Right lobe of liver (tissue), 6 donors: ENCODE measurements at regions not wholly inside any gene's neighbourhood (a gene's known extent, or its start where the extent isn't known, plus 50 kb on each side); places are given as distances from the start of the nearest gene placed in this dataset.
"Not testable (repeated sequence)": the region's sequence is repeated elsewhere in the genome, so short reads cannot be mapped to it uniquely, and the experiment has no call there.

Experiments
- ATAC-seq, 4 donors: fragments of 200-7000 bp; cut with Tn5 transposase; one replicate each; pipeline ENCODE4 v1.9.1; 2020; ENCODE audit warnings: mild to moderate bottlenecking in 4 of 4, moderate library complexity in 4 of 4
- DNase-seq, 3 donors: peaks; one replicate each; pipeline ENCODE4 v3.0.0-alpha.2; 2020
- H3K27ac ChIP-seq, 3 donors: fragments of 200-600 bp; one replicate each; pipeline ENCODE4 v1.8.0; 2022
- H3K27me3 ChIP-seq, 2 donors: fragments of 200-600 bp; one replicate each; pipeline ENCODE4 v1.8.0; 2022
- H3K36me3 ChIP-seq, 4 donors: fragments of 200-600 bp; sonication (generic) in 1 of 4; one replicate each; pipeline versions ENCODE4 v1.5.1 to v1.8.0; 2017 to 2022; ENCODE audit warnings: control low read depth in 1 of 4
- H3K4me1 ChIP-seq, 4 donors: fragments of 200-600 bp; sonication (generic) in 1 of 4; one replicate each; pipeline versions ENCODE4 v1.5.1 to v1.8.0; 2017 to 2022; ENCODE audit warnings: control low read depth in 1 of 4
- H3K4me3 ChIP-seq, 3 donors: fragments of 200-600 bp; one replicate each; pipeline ENCODE4 v1.8.0; 2022
- H3K9me3 ChIP-seq, 4 donors: fragments of 200-600 bp; sonication (generic) in 1 of 4; one replicate each; pipeline versions ENCODE4 v1.5.1 to v1.8.0; 2017 to 2022; ENCODE audit warnings: control low read depth in 1 of 4
- POLR2A ChIP-seq: fragments of 450-650 bp; IDR thresholded peaks from one replicate; pipeline ENCODE4 v1.6.1; 2017; ENCODE audit warnings: antibody characterized with exemption, mild to moderate bottlenecking
- WGBS: methylation state at CpG from one replicate; pipeline ENCODE4 v1.1.6; 2018; ENCODE audit warnings: low coverage, low lambda C conversion rate; ENCODE audit not compliant: insufficient coverage; ENCODE audit errors: missing lambda C conversion rate; 5-methylcytosine and 5-hydroxymethylcytosine counted together
- intact Hi-C, 2 donors: fragments of 100-400 bp; cut with DNase I; formaldehyde crosslinking; loops; one replicate each; pipeline versions ENCODE4 v1.11.2 to v1.14.1; 2022
- TF ChIP-seq, protein P1 (sequence below), 4 donors: fragments of 200-600 bp in 3 of 4; fragments of 450-650 bp in 1 of 4; IDR thresholded peaks; one replicate each; pipeline versions ENCODE4 v1.5.1 to v1.8.0; 2016 to 2022; ENCODE audit warnings: antibody characterized with exemption in 4 of 4, mild to moderate bottlenecking in 2 of 4
- donor health status: DM: no; HTN: yes; CAD: no.
- donor health status: DM: no; HTN: no; CAD: no.
- donor health status: DM: no; HTN: no; CAD: no.
- donor health status: DM: no; HTN: yes; CAD: no.
- donor health status: DM: no; HTN: yes; CAD: no.

DNA sequence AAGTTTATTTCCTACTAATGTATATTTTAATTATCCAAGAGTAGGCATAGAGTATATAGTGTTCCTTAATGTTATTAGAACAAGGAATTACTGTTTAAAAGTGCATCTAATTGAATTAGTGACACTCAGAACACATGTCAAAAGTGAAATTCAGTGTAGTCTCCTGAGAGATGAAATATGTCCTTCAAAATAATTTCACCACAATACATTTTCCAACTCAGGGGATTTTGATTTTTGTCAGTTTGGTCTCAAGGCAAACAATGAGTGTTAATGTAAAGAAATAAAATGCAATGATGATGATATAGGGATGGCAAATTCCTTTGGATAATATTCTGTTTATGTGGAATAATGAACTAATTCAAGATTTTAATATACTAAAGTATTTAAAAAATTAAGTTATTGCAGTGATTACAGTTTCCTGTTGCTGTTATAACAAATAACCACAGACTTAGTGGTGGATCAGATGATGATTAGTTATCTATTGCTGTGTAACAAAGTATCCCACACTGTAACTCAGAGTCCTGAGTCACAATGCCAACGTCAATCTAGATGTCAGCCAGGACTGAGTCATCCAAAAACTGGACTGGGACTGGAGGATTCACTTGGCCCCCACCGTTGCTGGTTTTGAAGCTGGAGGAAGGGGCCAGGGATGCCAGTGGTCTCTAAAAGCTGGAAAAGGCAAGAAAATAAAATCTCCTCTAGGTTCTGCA is 148.0 kb upstream of the SLC7A11 start:
- 41% methylated on average over 2 of the region's 2 CpGs for WGBS
- no peaks in the 10 kb centered on the region for H3K27me3 ChIP-seq
- no peaks in the 10 kb centered on the region for H3K4me1 ChIP-seq
- no peak overlapping the region for H3K4me3 ChIP-seq
- no peaks in the 10 kb centered on the region for H3K9me3 ChIP-seq
- TF ChIP-seq, protein P1, sequence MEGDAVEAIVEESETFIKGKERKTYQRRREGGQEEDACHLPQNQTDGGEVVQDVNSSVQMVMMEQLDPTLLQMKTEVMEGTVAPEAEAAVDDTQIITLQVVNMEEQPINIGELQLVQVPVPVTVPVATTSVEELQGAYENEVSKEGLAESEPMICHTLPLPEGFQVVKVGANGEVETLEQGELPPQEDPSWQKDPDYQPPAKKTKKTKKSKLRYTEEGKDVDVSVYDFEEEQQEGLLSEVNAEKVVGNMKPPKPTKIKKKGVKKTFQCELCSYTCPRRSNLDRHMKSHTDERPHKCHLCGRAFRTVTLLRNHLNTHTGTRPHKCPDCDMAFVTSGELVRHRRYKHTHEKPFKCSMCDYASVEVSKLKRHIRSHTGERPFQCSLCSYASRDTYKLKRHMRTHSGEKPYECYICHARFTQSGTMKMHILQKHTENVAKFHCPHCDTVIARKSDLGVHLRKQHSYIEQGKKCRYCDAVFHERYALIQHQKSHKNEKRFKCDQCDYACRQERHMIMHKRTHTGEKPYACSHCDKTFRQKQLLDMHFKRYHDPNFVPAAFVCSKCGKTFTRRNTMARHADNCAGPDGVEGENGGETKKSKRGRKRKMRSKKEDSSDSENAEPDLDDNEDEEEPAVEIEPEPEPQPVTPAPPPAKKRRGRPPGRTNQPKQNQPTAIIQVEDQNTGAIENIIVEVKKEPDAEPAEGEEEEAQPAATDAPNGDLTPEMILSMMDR (IDR thresholded peaks at IDR 0.05) = no peak
- TF ChIP-seq POLR2A = no peak
- no peak for DNase-seq
- no peaks in the 10 kb centered on the region for H3K36me3 ChIP-seq
- H3K27ac ChIP-seq = no peak overlapping the region
- intact Hi-C loops = no loop called here
- no peak for ATAC-seq

DNA sequence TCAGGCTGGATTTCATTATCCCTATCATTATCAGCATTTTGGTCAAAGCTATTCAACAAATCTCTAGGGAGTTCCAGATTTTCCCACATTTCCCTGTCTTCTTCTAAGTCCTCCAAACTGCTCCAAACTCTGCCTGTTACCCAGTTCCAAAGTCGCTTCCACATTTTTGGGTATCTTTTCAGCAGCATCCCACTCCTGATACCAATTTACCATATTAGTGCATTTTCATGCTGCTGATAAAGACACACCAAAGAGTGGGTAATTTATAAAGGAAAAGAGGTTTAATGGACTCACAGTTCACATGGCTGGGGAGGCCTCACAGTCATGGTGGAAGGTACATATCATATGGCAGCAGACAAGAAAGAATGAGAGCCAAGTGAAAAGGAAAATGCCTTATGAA is 132.8 kb upstream of the SLC7A11 start:
- no peak for DNase-seq
- intact Hi-C loops = no loop called here
- Histone ChIP-seq H3K4me3 (no peak overlapping the region), H3K4me1 (no peaks in the 10 kb centered on the region), H3K27ac (no peak overlapping the region), H3K36me3 (no peaks in the 10 kb centered on the region), H3K9me3 (no peaks in the 10 kb centered on the region), H3K27me3 (no peaks in the 10 kb centered on the region)
- TF ChIP-seq, protein P1 (IDR thresholded peaks at IDR 0.05) = no peak
- no peak for TF ChIP-seq POLR2A
- 94% methylated on average over 1 of the region's 1 CpG for WGBS
- ATAC-seq = no peak

DNA sequence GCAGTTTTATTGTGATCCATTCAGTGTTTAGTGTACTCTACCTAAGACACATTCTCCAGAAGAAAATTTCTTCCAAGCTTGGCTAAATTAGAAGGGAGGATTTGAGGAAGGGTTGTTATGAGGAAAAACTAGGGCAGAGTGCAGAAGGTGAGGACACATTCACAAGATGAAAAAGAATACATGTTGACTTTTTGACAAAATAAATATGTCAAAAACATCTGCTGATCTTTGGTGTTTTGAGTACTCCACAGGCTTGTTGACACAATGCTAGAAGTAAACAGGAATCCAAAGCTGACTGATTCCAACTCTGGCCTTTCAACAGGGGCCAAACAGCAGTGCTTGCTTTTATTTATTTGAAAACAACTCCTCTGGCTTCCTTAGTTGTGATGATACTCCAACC is 125.8 kb upstream of the SLC7A11 start:
- no peaks in the 10 kb centered on the region for H3K9me3 ChIP-seq
- H3K27ac ChIP-seq = no peak overlapping the region
- no peaks in the 10 kb centered on the region for H3K27me3 ChIP-seq
- DNase-seq (no peak), ATAC-seq (peak; percentile 59 to 95 (median 82))
- no peaks in the 10 kb centered on the region for H3K36me3 ChIP-seq
- H3K4me3 ChIP-seq = no peak overlapping the region
- TF ChIP-seq POLR2A = no peak
- TF ChIP-seq, protein P1 (IDR thresholded peaks at IDR 0.05) = no peak
- intact Hi-C loops = no loop called here
- H3K4me1 ChIP-seq = peaks cover 0 to 6% (median 0%) of the 10 kb centered on the region in 4 donors

DNA sequence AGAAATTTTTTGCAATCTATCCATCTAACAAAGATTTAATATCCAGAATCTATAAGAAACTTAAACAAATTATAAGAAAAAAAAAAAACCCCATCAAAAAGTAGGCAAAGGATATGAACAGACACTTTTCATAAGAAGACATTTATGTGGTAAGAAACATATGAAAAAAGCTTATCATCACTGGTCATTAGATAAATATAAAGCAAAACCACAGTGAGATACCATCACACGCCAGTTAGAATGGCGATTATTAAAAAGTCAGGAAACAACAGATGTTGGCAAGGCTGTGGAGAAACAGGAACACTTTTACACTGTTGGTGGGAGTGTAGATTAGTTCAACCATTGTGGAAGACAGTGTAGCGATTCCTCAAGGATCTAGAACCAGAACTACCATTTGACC is 110.3 kb upstream of the SLC7A11 start:
- 85% methylated on average over 3 of the region's 3 CpGs for WGBS
- DNase-seq, H3K4me3 ChIP-seq, H3K27ac ChIP-seq, H3K36me3 ChIP-seq, H3K4me1 ChIP-seq, ATAC-seq, intact Hi-C loops, H3K9me3 ChIP-seq, H3K27me3 ChIP-seq: not testable (repeated sequence)

DNA sequence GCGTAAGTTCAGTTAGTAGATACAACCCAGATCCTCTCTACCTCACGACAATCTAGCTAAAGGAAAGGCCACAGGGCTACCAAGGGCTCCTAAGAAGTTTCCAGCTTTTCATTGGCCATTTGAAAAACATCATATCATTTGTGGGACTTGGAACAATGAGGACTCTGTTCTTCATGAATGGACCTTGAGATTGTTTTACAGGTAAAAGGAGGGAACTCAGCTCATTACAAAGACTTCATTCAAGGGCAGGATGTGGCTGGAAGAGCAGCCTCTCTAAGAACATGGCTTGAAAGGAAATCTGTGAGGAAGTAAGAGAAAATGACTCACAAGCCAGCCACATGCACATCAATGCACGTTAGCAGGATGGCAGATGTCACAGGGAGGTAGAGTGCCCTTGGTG is 105.9 kb upstream of the SLC7A11 start:
- Histone ChIP-seq H3K4me3 (no peak overlapping the region), H3K27me3 (no peaks in the 10 kb centered on the region), H3K4me1 (no peaks in the 10 kb centered on the region), H3K9me3 (no peaks in the 10 kb centered on the region), H3K27ac (no peak overlapping the region), H3K36me3 (no peaks in the 10 kb centered on the region)
- intact Hi-C loops = no loop called here
- no peak for DNase-seq
- TF ChIP-seq, protein P1 (IDR thresholded peaks at IDR 0.05) = no peak
- no peak for TF ChIP-seq POLR2A
- no peak for ATAC-seq
- 37% methylated on average over 3 of the region's 3 CpGs for WGBS
